Stomach (tissue), 4 donors: ENCODE measurements at regions not wholly inside any gene's neighbourhood (a gene's known extent, or its start where the extent isn't known, plus 50 kb on each side); places are given as distances from the start of the nearest gene placed in this dataset.

ENCODE experiments used
- EP300 ChIP-seq: sonication (generic); formaldehyde crosslinking; IDR thresholded peaks from one replicate; pipeline ENCODE4 v1.6.1; 2017; ENCODE audit warnings: antibody characterized with exemption
- POLR2A ChIP-seq, 4 donors: fragments of 450-650 bp; IDR thresholded peaks; one replicate each; pipeline ENCODE4 v1.6.1; 2016; ENCODE audit warnings: antibody characterized with exemption in 4 of 4, control low read depth in 2 of 4, mild to moderate bottlenecking in 1 of 4, moderate library complexity in 1 of 4
- POLR2AphosphoS5 ChIP-seq, 3 donors: sonication (generic); formaldehyde crosslinking; IDR thresholded peaks; one replicate each; pipeline ENCODE4 v1.6.1; 2016; ENCODE audit warnings: antibody characterized with exemption in 3 of 3
- TF ChIP-seq, protein P1 (sequence below), 7 experiments: fragments of 450-650 bp in 4 of 7; fragments of 200-600 bp in 3 of 7; sonication (generic) in 3 of 7; IDR thresholded peaks; one replicate each; pipeline ENCODE4 v1.5.1; 2016 to 2019; ENCODE audit warnings: antibody characterized with exemption in 7 of 7, control low read depth in 2 of 7, mild to moderate bottlenecking in 1 of 7

DNA sequence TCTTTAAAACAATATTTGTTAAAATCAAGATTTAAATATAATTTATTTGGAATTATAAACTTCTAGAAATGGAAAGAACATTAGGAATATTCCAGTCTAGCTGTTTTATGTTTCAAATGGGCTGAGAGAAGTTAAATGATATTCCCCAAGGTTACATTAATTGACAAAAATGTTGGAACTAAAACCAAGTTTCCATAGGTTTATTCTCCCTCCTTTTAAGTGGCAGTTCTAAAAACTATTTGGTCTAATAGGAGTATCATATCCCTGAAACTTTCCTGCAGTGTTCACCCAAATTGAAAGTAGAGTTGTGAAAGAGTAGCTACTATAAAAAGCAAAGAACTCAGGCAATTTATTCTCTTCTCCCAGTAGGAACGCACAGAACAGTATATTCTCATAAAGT, 1185.5 kb downstream of the LRFN5 start:
- TF ChIP-seq, protein P1, sequence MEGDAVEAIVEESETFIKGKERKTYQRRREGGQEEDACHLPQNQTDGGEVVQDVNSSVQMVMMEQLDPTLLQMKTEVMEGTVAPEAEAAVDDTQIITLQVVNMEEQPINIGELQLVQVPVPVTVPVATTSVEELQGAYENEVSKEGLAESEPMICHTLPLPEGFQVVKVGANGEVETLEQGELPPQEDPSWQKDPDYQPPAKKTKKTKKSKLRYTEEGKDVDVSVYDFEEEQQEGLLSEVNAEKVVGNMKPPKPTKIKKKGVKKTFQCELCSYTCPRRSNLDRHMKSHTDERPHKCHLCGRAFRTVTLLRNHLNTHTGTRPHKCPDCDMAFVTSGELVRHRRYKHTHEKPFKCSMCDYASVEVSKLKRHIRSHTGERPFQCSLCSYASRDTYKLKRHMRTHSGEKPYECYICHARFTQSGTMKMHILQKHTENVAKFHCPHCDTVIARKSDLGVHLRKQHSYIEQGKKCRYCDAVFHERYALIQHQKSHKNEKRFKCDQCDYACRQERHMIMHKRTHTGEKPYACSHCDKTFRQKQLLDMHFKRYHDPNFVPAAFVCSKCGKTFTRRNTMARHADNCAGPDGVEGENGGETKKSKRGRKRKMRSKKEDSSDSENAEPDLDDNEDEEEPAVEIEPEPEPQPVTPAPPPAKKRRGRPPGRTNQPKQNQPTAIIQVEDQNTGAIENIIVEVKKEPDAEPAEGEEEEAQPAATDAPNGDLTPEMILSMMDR (IDR thresholded peaks at IDR 0.05): no peak
- no peak for TF ChIP-seq POLR2AphosphoS5 (IDR thresholded peaks at IDR 0.05)
- TF ChIP-seq EP300: no peak
- TF ChIP-seq POLR2A (IDR thresholded peaks at IDR 0.05): no peak
